Muscle of leg (tissue), 3 donors: ENCODE measurements at regions not wholly inside any gene's neighbourhood (a gene's known extent, or its start where the extent isn't known, plus 50 kb on each side); places are given as distances from the start of the nearest gene placed in this dataset.
A peak's percentile ranks its signal among the peaks of the same experiment; 100 is the strongest.

ENCODE experiments used
- DNase-seq: peaks from one replicate; pipeline ENCODE4 v3.0.0; 2013
- H3K27ac ChIP-seq: one replicate; pipeline ENCODE4 v1.5.1; 2013; ENCODE audit warnings: mild to moderate bottlenecking, low read length, control low read depth
- H3K27me3 ChIP-seq: one replicate; pipeline ENCODE4 v1.6.1; 2013; ENCODE audit warnings: low read length; ENCODE audit not compliant: control insufficient read depth, insufficient read depth
- H3K36me3 ChIP-seq: one replicate; pipeline ENCODE4 v1.6.1; 2013; ENCODE audit warnings: low read length; ENCODE audit not compliant: control insufficient read depth, insufficient read depth
- H3K4me1 ChIP-seq: one replicate; pipeline ENCODE4 v1.6.1; 2013; ENCODE audit warnings: low read length; ENCODE audit not compliant: control insufficient read depth, insufficient read depth
- H3K4me3 ChIP-seq: one replicate; pipeline ENCODE4 v1.5.1; 2013; ENCODE audit warnings: low read length, control low read depth
- H3K9me3 ChIP-seq: replicated peaks from 2 replicates; pipeline ENCODE4 v1.6.1; 2013; ENCODE audit warnings: low read depth, low read length; ENCODE audit not compliant: control insufficient read depth
- WGBS: methylation state at CpG from one replicate; pipeline ENCODE4 v1.1.5; 2013; ENCODE audit warnings: missing lambda C conversion rate; ENCODE audit not compliant: insufficient coverage; 5-methylcytosine and 5-hydroxymethylcytosine counted together

GRCh38 chr5:93868851-93869250 lies 127.5 kb upstream of the POU5F2 start:
- Histone ChIP-seq H3K4me1 (no peaks in the 10 kb centered on the region), H3K36me3 (no peaks in the 10 kb centered on the region), H3K27ac (no peak overlapping the region), H3K9me3 (no peaks in the 10 kb centered on the region), H3K27me3 (no peaks in the 10 kb centered on the region), H3K4me3 (no peak overlapping the region)
- no peak for DNase-seq
- WGBS: no CpG with 5 or more reads among the region's 6 CpGs

GRCh38 chr5:93850311-93850710 lies 108.9 kb upstream of the POU5F2 start:
- H3K4me3 ChIP-seq: no peak overlapping the region
- no peak for DNase-seq
- H3K27me3 ChIP-seq: no peaks in the 10 kb centered on the region
- no peaks in the 10 kb centered on the region for H3K4me1 ChIP-seq
- WGBS: 75% methylated on average over 1 of the region's 3 CpGs
- no peak overlapping the region for H3K27ac ChIP-seq
- no peaks in the 10 kb centered on the region for H3K36me3 ChIP-seq
- H3K9me3 ChIP-seq: peaks cover 3% of the 10 kb centered on the region

- no peaks in the 10 kb centered on the region for H3K27me3 ChIP-seq
- H3K9me3 ChIP-seq: peaks cover 10% of the 10 kb centered on the region
- H3K27ac ChIP-seq: no peak overlapping the region
- WGBS: no CpG with 5 or more reads among the region's 2 CpGs
- no peaks in the 10 kb centered on the region for H3K36me3 ChIP-seq
- no peak overlapping the region for H3K4me3 ChIP-seq
- no peak for DNase-seq
- H3K4me1 ChIP-seq: no peaks in the 10 kb centered on the region
These were observed 104.0 kb upstream of the POU5F2 start for GRCh38 chr5:93845376-93845775.

GRCh38 chr5:93831449-93831848 lies 90.0 kb upstream of the POU5F2 start:
- no peak overlapping the region for H3K27ac ChIP-seq
- no peaks in the 10 kb centered on the region for H3K36me3 ChIP-seq
- no peaks in the 10 kb centered on the region for H3K4me1 ChIP-seq
- H3K4me3 ChIP-seq: no peak overlapping the region
- H3K27me3 ChIP-seq: no peaks in the 10 kb centered on the region
- peaks cover 2% of the 10 kb centered on the region for H3K9me3 ChIP-seq
- WGBS: no CpG with 5 or more reads among the region's 2 CpGs
- peak; percentile 1 for DNase-seq

- Histone ChIP-seq H3K27ac (no peak overlapping the region), H3K4me1 (no peaks in the 10 kb centered on the region), H3K27me3 (no peaks in the 10 kb centered on the region), H3K36me3 (no peaks in the 10 kb centered on the region), H3K4me3 (no peak overlapping the region), H3K9me3 (peaks cover 2% of the 10 kb centered on the region)
- no peak for DNase-seq
- 100% methylated on average over 2 of the region's 5 CpGs for WGBS
These were observed 89.5 kb upstream of the POU5F2 start for GRCh38 chr5:93830893-93831292.

GRCh38 chr5:93829346-93829745 lies 87.9 kb upstream of the POU5F2 start:
- Histone ChIP-seq H3K27ac (no peak overlapping the region), H3K4me1 (no peaks in the 10 kb centered on the region), H3K4me3 (no peak overlapping the region), H3K9me3 (peaks cover 2% of the 10 kb centered on the region), H3K36me3 (no peaks in the 10 kb centered on the region), H3K27me3 (no peaks in the 10 kb centered on the region)
- no CpG with 5 or more reads among the region's 1 CpG for WGBS
- no peak for DNase-seq

GRCh38 chr5:93821891-93822415 lies 80.6 kb upstream of the POU5F2 start:
- DNase-seq: no peak
- Histone ChIP-seq H3K4me3 (no peak overlapping the region), H3K4me1 (no peaks in the 10 kb centered on the region), H3K27ac (no peak overlapping the region), H3K36me3 (no peaks in the 10 kb centered on the region), H3K27me3 (no peaks in the 10 kb centered on the region), H3K9me3 (no peaks in the 10 kb centered on the region)
- 64% methylated on average over 1 of the region's 4 CpGs for WGBS

GRCh38 chr5:93819668-93820067 lies 78.3 kb upstream of the POU5F2 start:
- no peak overlapping the region for H3K4me3 ChIP-seq
- H3K9me3 ChIP-seq: no peaks in the 10 kb centered on the region
- no peaks in the 10 kb centered on the region for H3K36me3 ChIP-seq
- no peak overlapping the region for H3K27ac ChIP-seq
- no CpG with 5 or more reads among the region's 1 CpG for WGBS
- DNase-seq: no peak
- H3K4me1 ChIP-seq: no peaks in the 10 kb centered on the region
- no peaks in the 10 kb centered on the region for H3K27me3 ChIP-seq

- no peaks in the 10 kb centered on the region for H3K27me3 ChIP-seq
- no peak for DNase-seq
- no peaks in the 10 kb centered on the region for H3K36me3 ChIP-seq
- H3K27ac ChIP-seq: no peak overlapping the region
- 100% methylated on average over 3 of the region's 4 CpGs for WGBS
- H3K4me3 ChIP-seq: no peak overlapping the region
- H3K4me1 ChIP-seq: no peaks in the 10 kb centered on the region
- H3K9me3 ChIP-seq: no peaks in the 10 kb centered on the region
These were observed 69.4 kb upstream of the POU5F2 start for GRCh38 chr5:93810780-93811179.

GRCh38 chr5:93809430-93809829 lies 68.0 kb upstream of the POU5F2 start:
- H3K9me3 ChIP-seq: no peaks in the 10 kb centered on the region
- WGBS: no CpG with 5 or more reads among the region's 1 CpG

GRCh38 chr5:93807846-93808245 lies 66.4 kb upstream of the POU5F2 start:
- WGBS: no CpG with 5 or more reads among the region's 6 CpGs

More at GRCh38 chr5:93809430-93809829, 68.0 kb upstream of the POU5F2 start:
- Histone ChIP-seq H3K4me3 (no peak overlapping the region), H3K36me3 (no peaks in the 10 kb centered on the region), H3K27me3 (no peaks in the 10 kb centered on the region), H3K27ac (no peak overlapping the region), H3K4me1 (no peaks in the 10 kb centered on the region)
- no peak for DNase-seq

More at GRCh38 chr5:93807846-93808245, 66.4 kb upstream of the POU5F2 start:
- DNase-seq: no peak
- no peaks in the 10 kb centered on the region for H3K9me3 ChIP-seq
- no peak overlapping the region for H3K4me3 ChIP-seq
- no peaks in the 10 kb centered on the region for H3K4me1 ChIP-seq
- no peaks in the 10 kb centered on the region for H3K36me3 ChIP-seq
- H3K27me3 ChIP-seq: no peaks in the 10 kb centered on the region
- H3K27ac ChIP-seq: no peak overlapping the region
